NCI-H446 treated with DMSO at 0.1 percent for 48 hours (cell line): ENCODE measurements at regions not wholly inside any gene's neighbourhood (a gene's known extent, or its start where the extent isn't known, plus 50 kb on each side); places are given as distances from the start of the nearest gene placed in this dataset.
"Not testable (repeated sequence)": the region's sequence is repeated elsewhere in the genome, so short reads cannot be mapped to it uniquely, and the experiment has no call there.

ENCODE experiments used
- DNase-seq: peaks from one replicate; lab custom pipeline; 2025; lab: John Stamatoyannopoulos, UW

- no peak for DNase-seq
Measured at GRCh38 chr4:162841753-162842152, 324.9 kb downstream of the NAF1 start.

GRCh38 chr4:162839814-162840213 is 326.9 kb downstream of the NAF1 start:
- DNase-seq = no peak

GRCh38 chr4:162838671-162839070 is 328.0 kb downstream of the NAF1 start:
- no peak for DNase-seq

DNA sequence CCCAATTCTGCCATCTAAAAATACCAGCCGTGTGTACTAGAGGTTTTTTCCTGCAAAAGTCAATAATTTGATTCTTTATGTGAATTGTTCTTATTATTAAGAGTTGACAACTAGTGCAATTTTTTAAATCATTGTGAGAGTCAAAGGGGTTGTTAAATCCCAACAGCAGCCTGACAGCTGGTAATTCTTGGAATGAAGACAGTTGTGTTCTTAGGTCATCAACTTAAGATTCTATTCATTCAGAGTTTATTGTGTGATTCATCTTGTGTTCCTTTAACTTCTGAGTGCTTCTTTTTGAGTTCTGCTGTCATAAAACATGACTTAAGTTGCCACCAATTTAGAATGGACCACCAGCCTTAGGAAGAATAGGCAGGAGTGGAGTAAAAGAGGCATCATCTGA is 329.0 kb downstream of the NAF1 start:
- DNase-seq = no peak

GRCh38 chr4:162837241-162837640 is 329.4 kb downstream of the NAF1 start:
- no peak for DNase-seq

DNA sequence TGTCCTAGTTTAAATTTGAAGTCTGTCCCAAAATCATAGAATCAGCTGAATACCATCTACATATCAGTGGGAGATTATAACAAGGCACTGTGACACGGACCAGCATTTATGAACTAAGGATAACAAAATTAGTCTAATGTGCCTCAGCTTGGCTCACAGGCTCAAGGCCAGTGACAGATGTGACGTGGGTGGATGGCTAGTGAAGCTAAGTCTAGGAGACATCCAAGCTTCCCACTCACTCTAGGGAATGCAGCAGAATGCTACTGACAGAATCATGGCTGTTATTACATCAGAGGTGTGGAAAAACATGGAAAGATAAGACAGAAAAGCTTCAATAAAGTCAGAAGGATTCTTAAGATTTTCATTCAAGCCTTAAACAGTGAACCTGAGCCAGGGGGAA is 329.9 kb downstream of the NAF1 start:
- DNase-seq = no peak

DNA sequence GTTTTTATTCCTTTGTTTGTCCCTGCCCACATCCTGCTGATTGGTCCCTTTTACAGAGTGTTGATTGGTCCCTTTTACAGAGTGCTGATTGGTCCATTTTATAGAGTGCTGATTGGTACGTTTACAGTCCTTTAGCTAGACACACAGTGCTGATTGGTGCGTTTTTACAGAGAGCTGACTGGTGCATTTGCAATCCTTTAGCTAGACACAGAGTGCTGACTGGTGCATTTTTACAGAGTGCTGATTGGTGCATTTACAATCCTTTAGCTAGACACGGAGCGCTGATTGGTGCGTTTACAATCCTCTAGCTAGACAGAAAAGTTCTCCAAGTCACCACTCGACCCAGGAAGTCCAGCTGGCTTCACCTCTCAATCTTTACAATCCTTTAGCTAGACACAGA is 330.4 kb downstream of the NAF1 start:
- DNase-seq = not testable (repeated sequence)

- no peak for DNase-seq
Measured at GRCh38 chr4:162830899-162831298, 335.8 kb downstream of the NAF1 start.

- DNase-seq = not testable (repeated sequence)
Measured at GRCh38 chr4:162817374-162817773, 349.3 kb downstream of the NAF1 start.

GRCh38 chr4:162804351-162804924 is 362.3 kb downstream of the NAF1 start:
- DNase-seq = no peak

DNA sequence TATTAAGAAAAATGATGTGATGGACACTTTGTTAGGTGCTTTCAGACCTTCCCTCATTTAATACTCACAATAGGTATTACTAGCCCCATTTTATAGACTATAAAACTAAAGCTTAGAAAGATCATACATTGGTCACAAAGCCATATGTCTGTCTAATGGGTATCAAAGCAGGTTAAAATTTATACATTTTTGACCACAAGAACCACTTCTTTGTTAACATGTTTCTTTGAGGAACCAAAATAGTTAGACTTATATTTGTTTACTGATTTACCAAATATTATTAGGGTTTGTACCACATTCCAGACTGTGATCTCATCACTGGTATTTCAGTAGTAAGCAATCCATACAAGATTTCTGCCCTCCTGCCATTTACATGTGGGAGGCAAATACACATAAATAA is 363.3 kb downstream of the NAF1 start:
- no peak for DNase-seq

- DNase-seq = no peak
Measured at GRCh38 chr4:162797108-162797507, 369.6 kb downstream of the NAF1 start.

DNA sequence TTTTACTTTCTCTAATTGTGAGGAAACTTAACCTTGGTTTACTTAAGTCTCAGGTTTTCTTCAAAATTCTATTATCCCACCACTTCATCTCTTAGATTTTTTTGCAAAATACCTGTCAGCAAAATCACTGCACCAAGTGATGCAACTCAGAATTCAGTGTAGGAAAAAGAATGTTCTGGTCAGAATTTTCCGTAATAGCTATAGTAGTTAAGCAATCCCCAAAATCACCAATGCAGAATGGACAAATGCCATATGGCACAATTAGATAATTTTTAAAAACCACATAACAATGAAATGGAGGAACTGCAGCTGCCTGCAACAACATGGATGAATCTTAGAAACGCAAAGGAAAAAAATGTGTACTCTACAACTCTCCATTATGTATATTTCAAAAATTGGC is 373.1 kb downstream of the NAF1 start:
- no peak for DNase-seq

- DNase-seq = no peak
Measured at GRCh38 chr4:162793004-162793403, 373.7 kb downstream of the NAF1 start.

- DNase-seq = no peak
Measured at GRCh38 chr4:162791226-162791625, 375.5 kb downstream of the NAF1 start.

DNA sequence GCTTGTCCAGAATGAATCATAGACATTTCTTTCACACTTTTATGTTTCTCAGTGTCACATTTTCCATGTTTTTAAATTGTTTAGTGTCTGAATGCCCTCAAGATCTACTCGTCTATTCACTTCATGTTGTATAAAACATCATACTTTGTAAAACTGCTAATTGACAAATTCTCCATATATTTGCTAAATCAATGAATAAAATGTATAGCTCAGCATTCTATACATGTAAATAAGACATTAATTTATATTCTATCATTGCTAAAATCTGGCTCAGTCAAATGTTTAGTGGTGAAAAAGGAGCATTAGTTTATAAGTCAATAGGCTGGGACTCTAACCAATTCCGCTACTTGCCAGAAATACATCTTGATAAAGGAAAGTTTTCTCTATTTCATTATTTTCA is 379.6 kb downstream of the NAF1 start:
- DNase-seq = no peak

GRCh38 chr4:162782778-162783525 is 383.7 kb downstream of the NAF1 start:
- DNase-seq = no peak

DNA sequence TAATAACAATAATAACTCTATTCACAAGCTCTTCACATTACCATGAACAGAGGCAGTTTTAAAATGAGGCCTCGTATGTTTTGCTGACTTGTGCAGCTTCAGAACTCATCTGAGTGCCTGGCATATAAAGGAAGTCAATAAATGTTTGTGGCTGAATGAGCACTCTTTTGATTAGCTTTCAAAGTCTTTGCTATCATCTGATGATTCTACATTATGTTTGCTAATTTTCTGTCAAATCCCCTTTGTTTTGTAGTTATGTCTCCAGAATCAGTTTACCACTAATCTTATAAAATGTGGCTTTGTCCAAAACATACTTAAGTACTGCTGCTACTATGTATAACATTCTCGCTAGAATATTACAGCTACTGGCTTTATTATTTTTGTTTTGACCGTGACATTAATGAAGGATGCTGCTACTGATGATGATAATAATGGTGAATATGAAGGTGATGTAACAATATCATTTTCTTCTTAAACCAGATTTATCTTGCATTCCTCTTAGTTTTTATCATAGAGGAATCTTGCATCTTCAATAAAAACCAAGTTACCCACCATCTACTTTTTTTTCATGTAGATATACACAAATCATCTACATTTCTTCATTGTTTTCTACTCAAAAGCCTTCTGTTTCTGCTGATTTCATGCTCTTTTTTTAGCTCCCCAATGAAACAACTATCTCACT is 384.5 kb downstream of the NAF1 start:
- DNase-seq = no peak

GRCh38 chr4:162770761-162771490 is 395.8 kb downstream of the NAF1 start:
- no peak for DNase-seq

- DNase-seq = no peak
Measured at GRCh38 chr4:162767083-162767482, 399.6 kb downstream of the NAF1 start.

GRCh38 chr4:162761965-162762364 is 404.7 kb downstream of the NAF1 start:
- DNase-seq = no peak

DNA sequence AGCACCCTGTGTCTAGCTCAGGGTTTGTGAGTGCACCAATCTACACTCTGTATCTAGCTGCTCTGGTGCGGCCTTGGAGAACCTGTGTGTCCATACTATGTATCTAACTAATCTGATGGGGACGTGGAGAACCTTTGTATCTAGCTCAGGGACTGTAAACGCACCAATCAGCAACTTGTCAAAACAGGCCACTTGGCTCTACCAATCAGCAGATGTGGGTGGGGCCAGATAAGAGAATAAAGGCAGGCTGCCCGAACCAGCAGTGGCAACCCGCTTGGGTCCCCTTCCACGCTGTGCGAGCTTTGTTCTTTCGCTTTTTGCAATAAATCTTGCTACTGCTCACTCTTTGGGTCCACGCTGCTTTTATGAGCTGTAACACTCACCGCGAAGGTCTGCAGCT is 426.5 kb downstream of the NAF1 start:
- DNase-seq = not testable (repeated sequence)

GRCh38 chr4:162739596-162739995 is 427.1 kb downstream of the NAF1 start:
- DNase-seq = not testable (repeated sequence)
